Hindlimb muscle (tissue), 1 donor: ENCODE measurements at regions not wholly inside any gene's neighbourhood (a gene's known extent, or its start where the extent isn't known, plus 50 kb on each side); places are given as distances from the start of the nearest gene placed in this dataset.

Experiments used
- DNase-seq: peaks from one replicate; pipeline ENCODE4 v3.0.0-alpha.2; 2013

DNA sequence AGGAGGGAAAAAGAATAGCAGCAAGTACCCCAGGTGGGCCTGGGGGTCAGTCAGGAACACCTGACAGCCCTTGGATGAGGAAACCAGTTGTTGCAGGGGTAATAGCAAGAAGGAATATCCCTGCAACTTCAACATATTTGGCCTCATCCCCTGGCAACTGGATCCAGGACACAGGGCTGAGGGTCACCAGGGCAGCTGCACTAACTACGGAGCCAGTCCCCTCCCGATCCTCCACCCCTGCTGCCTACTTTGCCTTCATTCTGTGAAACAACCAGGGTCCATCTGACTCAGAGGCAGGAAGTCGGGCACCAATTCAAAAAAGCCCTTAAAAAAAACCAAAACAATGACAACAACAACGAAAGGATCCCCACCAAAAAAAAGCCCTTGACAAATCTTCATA, 52.9 kb downstream of the FRMPD3 start:
- DNase-seq: no peak

GRCh38 chrX:107504006-107504405, 54.6 kb downstream of the FRMPD3 start:
- DNase-seq: peak; percentile 44

- DNase-seq: no peak
Measured at GRCh38 chrX:107505223-107505622, 55.8 kb downstream of the FRMPD3 start.

- DNase-seq: no peak
Measured at GRCh38 chrX:107506596-107507031, 57.2 kb downstream of the FRMPD3 start.

- DNase-seq: no peak
Measured at GRCh38 chrX:107507093-107507743, 57.8 kb downstream of the FRMPD3 start.

DNA sequence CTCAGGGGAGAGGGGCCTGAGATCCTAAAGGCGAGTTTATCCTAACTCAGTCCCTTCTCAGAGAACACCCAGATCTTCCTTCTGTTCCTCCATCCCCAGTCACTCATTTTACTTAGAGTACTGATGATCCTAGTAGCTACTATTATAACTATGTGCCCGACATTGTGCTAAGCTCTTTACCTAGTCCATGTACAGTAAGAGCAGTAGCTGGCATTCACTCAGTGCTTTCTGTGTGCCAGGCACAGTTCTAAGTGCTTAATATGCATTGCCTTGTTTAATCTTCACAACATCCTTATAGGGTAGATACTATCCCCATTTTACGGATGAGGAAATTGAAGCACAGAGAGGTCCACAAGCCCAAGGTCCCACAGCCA, 58.3 kb downstream of the FRMPD3 start:
- no peak for DNase-seq

DNA sequence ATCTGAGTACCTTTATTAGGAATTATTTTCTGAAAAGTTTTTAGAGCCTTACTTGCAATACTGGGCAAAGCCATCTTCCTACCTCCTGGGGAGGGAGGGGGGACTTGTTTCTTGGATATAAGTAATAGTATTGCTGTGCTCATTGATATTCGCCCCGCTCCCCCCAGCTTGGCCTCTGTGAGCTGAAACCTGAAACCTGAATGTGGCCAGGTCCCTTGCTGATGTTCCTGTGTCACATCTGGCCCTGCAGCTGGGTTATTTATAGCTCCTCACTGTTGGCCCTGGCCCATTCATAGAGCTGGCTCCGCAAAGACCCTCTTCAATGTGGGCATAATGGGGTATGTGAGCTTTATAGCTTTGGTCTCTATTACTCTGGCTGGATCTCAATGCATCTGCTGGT, 59.5 kb downstream of the FRMPD3 start:
- DNase-seq: no peak

DNA sequence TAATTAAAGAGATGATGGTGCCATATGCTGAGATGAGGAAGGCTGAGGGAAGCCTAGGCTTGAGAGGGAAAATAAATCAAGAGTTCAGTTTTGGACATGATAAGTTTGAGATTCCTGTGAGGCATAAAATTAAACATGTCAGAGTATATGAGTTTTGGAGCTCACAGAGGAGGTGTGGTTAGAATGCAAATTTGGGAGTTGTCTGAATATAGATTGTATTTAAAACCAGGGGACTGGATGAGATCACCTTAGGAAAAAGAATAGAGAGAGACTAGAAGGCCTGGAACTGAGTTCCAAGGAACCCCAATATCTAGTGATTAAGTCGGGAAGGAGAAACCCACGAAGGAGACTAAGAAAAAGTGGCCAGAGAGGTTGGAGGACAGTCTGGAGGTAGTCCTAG, 65.5 kb downstream of the FRMPD3 start:
- no peak for DNase-seq

- DNase-seq: no peak
Measured at GRCh38 chrX:107521877-107522586, 72.6 kb downstream of the FRMPD3 start.

DNA sequence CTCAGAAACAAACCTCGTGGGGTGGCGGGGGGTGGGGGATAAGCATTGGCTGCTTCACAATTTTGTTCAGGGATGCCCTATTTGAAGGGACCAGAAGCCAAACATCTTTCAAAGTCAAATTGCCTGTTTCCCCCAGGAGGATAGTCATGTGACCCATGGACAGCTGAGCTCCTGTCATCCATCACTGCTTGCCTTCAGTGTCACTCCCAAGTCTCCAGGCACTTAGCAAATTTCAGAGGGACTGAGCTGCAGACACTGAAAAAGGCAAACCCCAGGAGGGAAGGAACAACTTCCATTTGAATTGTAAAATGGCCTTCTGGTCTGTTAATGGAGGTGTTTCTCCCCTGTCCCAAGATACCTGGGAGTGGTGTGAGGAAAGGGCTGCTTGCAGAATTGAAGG, 73.4 kb downstream of the FRMPD3 start:
- DNase-seq: no peak

DNA sequence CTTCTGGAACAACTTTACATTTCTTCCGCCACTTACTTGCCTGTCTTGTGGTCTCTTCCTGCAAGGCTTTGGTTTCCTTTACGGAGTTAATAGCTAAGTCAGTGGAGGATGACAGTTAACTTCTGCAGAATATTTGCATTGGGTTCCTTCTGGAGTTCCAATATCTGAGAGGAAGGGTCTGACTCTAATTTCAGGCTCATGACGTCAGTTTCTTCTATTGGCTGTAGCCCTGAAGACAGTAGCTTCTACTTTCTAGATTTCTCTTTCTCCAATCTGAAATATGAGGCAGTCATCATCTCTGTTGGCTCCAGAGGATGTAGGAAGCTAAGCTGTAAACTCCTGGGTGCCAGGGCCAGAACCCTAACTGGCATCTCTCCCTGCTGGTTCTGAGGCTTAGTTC, 76.7 kb downstream of the FRMPD3 start:
- DNase-seq: no peak

DNA sequence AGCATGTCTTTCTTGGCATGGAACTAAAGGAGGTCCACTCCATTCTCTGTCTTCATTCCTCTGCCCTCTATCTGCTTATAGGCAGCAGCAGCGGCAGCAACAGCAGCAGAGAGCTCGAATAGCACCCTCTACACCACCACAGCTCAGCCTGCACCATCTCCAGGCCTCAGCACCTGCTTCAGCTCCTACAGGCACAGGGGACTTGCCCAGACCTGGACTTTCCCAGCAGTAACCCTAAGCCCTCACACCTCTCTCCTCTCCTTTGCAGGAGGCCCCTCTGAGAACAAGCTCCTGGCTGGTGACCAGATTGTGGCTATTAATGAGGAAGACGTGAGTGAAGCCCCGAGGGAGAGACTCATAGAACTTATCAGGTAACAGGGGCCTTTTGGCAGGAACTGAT, 80.7 kb downstream of the FRMPD3 start:
- DNase-seq: no peak

DNA sequence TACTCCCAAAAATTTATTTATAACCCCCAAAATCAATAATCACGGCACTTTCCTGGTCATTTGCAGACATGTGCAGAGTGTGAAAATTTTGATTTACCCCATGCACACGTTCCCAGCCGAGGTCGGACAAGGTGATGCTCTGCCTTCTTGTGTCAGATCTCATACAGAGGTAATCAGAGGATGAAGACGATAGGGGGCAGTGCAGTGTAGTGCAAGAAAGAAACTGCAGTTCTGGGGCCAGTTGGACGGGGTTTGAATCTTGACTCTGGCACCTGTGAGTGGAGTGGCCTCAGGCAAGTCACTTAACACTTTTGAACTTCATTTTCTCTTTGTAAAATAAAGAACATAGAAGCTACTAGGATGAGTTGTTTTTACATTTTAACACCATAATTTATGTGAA, 88.4 kb downstream of the FRMPD3 start:
- DNase-seq: peak; percentile 7

DNA sequence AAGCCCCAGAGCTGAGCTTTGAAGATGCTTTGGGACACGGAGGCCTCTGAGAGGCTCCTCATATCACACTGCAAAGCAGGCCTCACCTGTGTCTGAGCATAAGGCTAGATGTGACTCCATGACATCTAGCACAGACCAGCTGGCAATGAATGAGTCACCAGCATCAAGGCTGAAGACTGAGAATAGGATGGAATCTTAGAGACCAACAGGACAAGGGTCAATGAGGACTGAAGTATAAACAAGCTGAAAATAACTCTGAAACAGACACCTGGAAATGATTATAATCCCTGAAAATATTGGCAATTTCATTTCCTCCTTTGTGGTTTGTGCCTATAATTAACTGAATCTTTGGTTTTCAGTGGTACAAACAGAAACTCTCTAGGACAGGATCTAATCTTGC, 87.1 kb upstream of the PRPS1 start:
- DNase-seq: no peak

DNA sequence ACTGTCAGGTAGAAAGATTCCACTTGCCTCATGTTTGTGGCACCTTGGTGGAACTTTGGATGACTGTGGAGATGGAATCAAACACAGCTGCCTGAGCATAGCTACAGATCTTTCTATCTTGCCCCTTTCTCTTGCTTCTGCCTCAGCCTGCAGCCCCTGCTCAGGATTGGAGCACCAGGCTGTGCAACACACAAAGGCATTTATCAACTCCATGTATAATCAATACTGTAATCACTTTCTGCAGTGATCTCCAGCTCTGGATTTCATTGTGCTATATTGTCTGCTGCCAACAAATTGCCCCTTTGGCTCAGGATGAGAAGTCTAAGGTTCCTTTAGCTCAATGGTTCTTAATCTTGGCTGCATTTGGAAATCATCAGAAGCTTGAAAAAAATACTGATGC, 86.3 kb upstream of the PRPS1 start:
- DNase-seq: no peak

GRCh38 chrX:107542500-107542899, 85.8 kb upstream of the PRPS1 start:
- DNase-seq: peak; percentile 11

- no peak for DNase-seq
Measured at GRCh38 chrX:107547621-107548020, 80.7 kb upstream of the PRPS1 start.

- DNase-seq: no peak
Measured at GRCh38 chrX:107548775-107549174, 79.5 kb upstream of the PRPS1 start.

DNA sequence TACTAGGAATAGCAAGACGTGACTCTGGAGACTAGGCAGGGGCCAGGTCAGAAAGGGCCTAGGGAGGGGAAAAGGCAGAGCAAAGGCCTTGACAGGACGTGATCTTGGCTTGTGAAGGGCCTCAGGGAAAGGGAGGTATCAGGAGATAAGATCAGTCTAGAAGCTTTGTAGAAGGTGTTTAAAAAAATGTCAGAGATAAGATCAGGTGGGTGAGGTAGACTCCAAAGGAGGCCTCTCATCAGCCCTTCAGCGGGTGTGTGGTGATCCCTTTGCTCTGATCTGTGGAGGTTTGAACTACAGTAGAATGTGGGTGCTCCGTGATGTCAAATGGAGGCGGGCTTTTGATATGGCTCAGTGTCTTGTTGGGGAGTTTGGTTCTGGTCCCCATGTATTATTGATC, 78.8 kb upstream of the PRPS1 start:
- no peak for DNase-seq

DNA sequence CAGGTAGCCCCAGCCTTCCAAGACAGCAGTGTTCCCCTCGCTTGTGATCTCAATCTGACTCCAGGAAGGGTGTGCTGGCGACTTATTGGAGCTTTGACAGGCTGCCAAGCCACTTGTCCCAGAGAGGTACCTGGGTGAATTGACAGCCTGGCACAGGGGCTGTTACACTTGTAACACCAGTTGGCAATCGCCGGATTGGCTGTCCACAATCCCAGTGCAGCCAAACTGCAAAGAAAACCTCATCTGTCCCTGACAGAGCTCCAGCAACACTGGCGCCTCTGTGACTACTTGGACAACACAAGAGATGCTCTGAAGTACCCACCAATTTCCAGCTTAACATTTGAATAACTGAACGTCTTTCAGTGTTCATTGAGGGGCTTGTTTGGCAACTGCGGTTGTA, 76.8 kb upstream of the PRPS1 start:
- DNase-seq: no peak

DNA sequence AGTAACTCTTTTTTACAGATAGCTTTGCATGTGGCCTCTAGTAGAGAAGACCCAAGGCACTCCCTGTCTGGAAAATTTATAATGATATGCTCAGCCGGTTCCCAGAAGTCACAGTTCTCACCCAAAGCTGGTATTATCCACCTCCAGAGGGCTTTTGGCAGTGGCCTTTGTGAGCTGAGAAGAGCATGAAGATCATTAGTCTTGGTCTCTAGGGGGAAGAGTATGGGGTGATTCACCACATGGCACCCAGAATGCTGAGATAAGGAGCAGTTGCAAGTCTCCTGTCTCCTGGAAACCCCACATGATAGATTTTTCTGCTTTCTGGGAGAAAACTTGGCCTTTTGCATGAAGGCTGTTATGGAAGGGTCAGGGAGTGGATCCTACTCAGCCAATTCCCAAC, 75.4 kb upstream of the PRPS1 start:
- DNase-seq: no peak

DNA sequence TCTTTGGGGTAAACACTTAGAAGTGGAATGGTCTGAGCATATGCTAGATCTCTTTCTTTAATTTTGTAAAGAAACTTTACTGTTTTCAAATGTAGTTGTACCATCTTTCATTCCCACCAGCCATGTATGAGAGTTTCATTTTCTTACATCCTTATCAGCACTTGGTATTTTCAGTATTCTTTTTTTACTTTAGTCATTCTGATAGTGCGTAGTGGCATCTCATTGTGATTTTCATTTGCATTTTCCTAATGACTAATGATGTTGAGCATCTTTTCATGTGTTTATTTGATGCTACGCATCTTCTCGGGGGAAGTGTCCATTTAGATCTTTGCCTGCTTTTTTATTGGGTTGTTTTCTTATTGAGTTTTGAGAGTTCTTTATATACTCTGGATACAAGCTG, 71.3 kb upstream of the PRPS1 start:
- DNase-seq: no peak

DNA sequence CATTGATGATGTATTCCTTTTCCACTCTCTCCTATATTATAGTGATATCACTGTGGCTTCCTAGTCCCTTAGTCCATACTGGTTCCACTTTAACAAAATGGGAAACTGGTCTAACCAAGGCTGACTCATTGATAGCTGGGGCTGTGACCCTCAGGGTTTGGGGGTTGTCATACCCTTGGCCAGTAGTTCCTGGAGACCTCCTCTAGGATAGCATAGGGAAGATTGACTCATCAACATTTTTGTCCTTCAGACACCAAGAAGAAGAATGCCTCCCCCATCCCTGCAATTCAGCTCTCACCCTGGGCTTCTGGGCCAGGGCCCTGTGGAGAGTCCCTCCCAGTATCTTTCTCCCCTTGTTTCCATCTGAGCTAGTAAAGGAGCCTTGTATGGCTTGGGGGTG, 68.8 kb upstream of the PRPS1 start:
- no peak for DNase-seq

- no peak for DNase-seq
Measured at GRCh38 chrX:107560041-107560440, 68.3 kb upstream of the PRPS1 start.

DNA sequence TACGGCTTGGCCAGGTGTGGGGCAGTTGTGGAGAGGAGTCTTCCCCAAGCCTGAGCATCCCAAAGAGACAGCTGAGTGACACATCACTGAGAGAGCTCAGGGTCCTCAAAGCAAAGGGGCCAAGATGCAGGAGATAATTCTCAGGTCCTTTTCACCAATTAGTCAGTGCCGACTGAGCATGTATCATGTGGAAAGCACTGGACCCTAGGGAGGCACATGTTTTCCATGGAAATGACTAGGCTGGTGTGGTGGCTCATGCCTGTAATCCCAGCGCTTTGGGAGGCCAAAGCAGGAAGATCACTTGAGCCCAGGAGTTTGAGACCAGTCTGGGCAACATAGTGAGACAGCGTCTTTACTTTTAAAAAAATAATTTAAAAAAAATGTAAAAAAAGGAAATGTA, 67.3 kb upstream of the PRPS1 start:
- DNase-seq: no peak
